CD8-positive, alpha-beta memory T cell (primary cell): ENCODE measurements at regions not wholly inside any gene's neighbourhood (a gene's known extent, or its start where the extent isn't known, plus 50 kb on each side); places are given as distances from the start of the nearest gene placed in this dataset.

Source experiments
- CTCF ChIA-PET: fragments of 350-600 bp; sonication (Branson Sonifier 250); formaldehyde crosslinking; loops from one replicate; lab custom pipeline; 2021; ENCODE audit warnings: antibody characterized with exemption; lab: Charles Lee
- POLR2A ChIA-PET: fragments of 350-600 bp; sonication (Branson Sonifier 250); formaldehyde crosslinking; loops from one replicate; lab custom pipeline; 2021; ENCODE audit warnings: antibody characterized with exemption; lab: Charles Lee
- DNase-seq, 5 donors: peaks; one replicate each; pipeline versions ENCODE4 v3.0.0 to v3.0.0-alpha.2; 2020 to 2022; ENCODE audit warnings: mixed read lengths in 1 of 5
- H3K27ac ChIP-seq: one replicate; pipeline ENCODE4 v1.7.0; 2013; ENCODE audit warnings: low read depth, mild to moderate bottlenecking, low read length, moderate library complexity
- H3K27me3 ChIP-seq: 2 replicates; pipeline ENCODE4 v1.7.0; 2013; ENCODE audit warnings: low read length, mild to moderate bottlenecking; ENCODE audit not compliant: insufficient read depth, poor library complexity, severe bottlenecking
- H3K36me3 ChIP-seq: 2 replicates; pipeline ENCODE4 v1.7.0; 2013; ENCODE audit warnings: mild to moderate bottlenecking, low read length, moderate library complexity; ENCODE audit not compliant: insufficient read depth
- H3K4me1 ChIP-seq: 2 replicates; pipeline ENCODE4 v1.7.0; 2013; ENCODE audit warnings: mild to moderate bottlenecking, low read length, moderate library complexity; ENCODE audit not compliant: insufficient read depth
- H3K4me3 ChIP-seq: 2 replicates; pipeline ENCODE4 v1.7.0; 2013; ENCODE audit warnings: mild to moderate bottlenecking, low read length
- H3K9me3 ChIP-seq: 2 replicates; pipeline ENCODE4 v1.7.0; 2013; ENCODE audit warnings: mild to moderate bottlenecking, low read length
- H3K27ac Mint-ChIP-seq, 8 donors: one replicate each; pipeline ENCODE4 v1.8.0; 2020 to 2021; ENCODE audit warnings: mixed read lengths in 8 of 8, mild to moderate bottlenecking in 6 of 8, inconsistent platforms in 3 of 8, moderate library complexity in 3 of 8
- H3K27me3 Mint-ChIP-seq, 2 donors: one replicate each; pipeline ENCODE4 v1.8.0; 2020 to 2021; ENCODE audit warnings: mixed read lengths in 2 of 2, mild to moderate bottlenecking in 1 of 2, moderate library complexity in 1 of 2
- H3K36me3 Mint-ChIP-seq, 3 donors: one replicate each; pipeline ENCODE4 v1.8.0; 2020 to 2021; ENCODE audit warnings: mixed read lengths in 3 of 3, inconsistent platforms in 1 of 3, mild to moderate bottlenecking in 1 of 3
- H3K4me1 Mint-ChIP-seq, 3 donors: one replicate each; pipeline ENCODE4 v1.8.0; 2020 to 2021; ENCODE audit warnings: mixed read lengths in 3 of 3, inconsistent platforms in 1 of 3, mild to moderate bottlenecking in 1 of 3
- H3K4me3 Mint-ChIP-seq, 7 donors: one replicate each; pipeline ENCODE4 v1.8.0; 2020 to 2021; ENCODE audit warnings: mixed read lengths in 7 of 7, mild to moderate bottlenecking in 6 of 7, moderate library complexity in 4 of 7, inconsistent platforms in 2 of 7
- H3K9me3 Mint-ChIP-seq, 5 donors: one replicate each; pipeline ENCODE4 v1.8.0; 2020 to 2022; ENCODE audit warnings: mixed read lengths in 5 of 5, mild to moderate bottlenecking in 3 of 5, moderate library complexity in 2 of 5, inconsistent platforms in 1 of 5

GRCh38 chr5:74103131-74104023 lies 477.4 kb downstream of the ARHGEF28 start:
- H3K27me3 Mint-ChIP-seq: peaks cover 0 to 25% of the 10 kb centered on the region in 2 donors
- ChIA-PET CTCF (no interaction called here), POLR2A (no interaction called here)
- peaks cover 0 to 10% (median 3%) of the 10 kb centered on the region in 5 donors for H3K9me3 Mint-ChIP-seq
- H3K9me3 ChIP-seq: no peaks in the 10 kb centered on the region
- DNase-seq: no peak
- no peak overlapping the region for H3K27ac Mint-ChIP-seq
- H3K36me3 Mint-ChIP-seq: no peaks in the 10 kb centered on the region
- no peaks in the 10 kb centered on the region for H3K4me1 ChIP-seq
- no peak overlapping the region for H3K4me3 Mint-ChIP-seq
- no peak overlapping the region for H3K4me3 ChIP-seq
- H3K27ac ChIP-seq: no peak overlapping the region
- no peaks in the 10 kb centered on the region for H3K36me3 ChIP-seq
- H3K27me3 ChIP-seq: no peaks in the 10 kb centered on the region
- no peaks in the 10 kb centered on the region for H3K4me1 Mint-ChIP-seq

DNA sequence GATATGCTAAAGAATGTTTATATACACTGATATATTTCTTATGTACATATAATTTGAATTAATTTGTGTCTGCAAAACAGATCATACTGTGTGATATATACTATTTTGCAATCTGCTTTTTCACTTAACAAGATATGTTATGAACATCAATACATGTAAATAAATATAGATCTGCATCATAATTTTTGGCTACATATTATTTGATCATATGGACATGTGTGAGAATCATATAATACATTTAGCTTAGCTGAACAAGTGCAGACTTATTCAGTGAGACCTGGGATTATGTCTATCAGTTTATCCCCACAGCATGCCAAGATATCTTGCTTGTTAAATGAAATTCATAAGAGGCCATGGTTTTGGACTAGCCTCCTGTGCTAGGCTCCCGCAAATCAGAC lies 474.3 kb downstream of the ARHGEF28 start:
- Histone ChIP-seq H3K9me3 (no peaks in the 10 kb centered on the region), H3K4me3 (no peak overlapping the region), H3K4me1 (no peaks in the 10 kb centered on the region), H3K27me3 (no peaks in the 10 kb centered on the region), H3K36me3 (no peaks in the 10 kb centered on the region), H3K27ac (no peak overlapping the region)
- Mint-ChIP-seq H3K9me3 (peaks cover 0 to 10% (median 3%) of the 10 kb centered on the region in 5 donors), H3K36me3 (no peaks in the 10 kb centered on the region), H3K27ac (no peak overlapping the region), H3K27me3 (peaks cover 0 to 6% of the 10 kb centered on the region in 2 donors), H3K4me3 (no peak overlapping the region), H3K4me1 (no peaks in the 10 kb centered on the region)
- DNase-seq: no peak
- CTCF ChIA-PET: interaction anchor here (1.4 kb wide), 1 partner anchor 9 kb away, joined by 4 read pairs; no protein-coding TSS in a partner anchor
- POLR2A ChIA-PET: no interaction called here

GRCh38 chr5:74099538-74100267 lies 473.7 kb downstream of the ARHGEF28 start:
- Mint-ChIP-seq H3K9me3 (peaks cover 0 to 10% (median 3%) of the 10 kb centered on the region in 5 donors), H3K4me1 (no peaks in the 10 kb centered on the region), H3K36me3 (no peaks in the 10 kb centered on the region), H3K4me3 (no peak overlapping the region), H3K27ac (no peak overlapping the region), H3K27me3 (peaks cover 0 to 6% of the 10 kb centered on the region in 2 donors)
- Histone ChIP-seq H3K36me3 (no peaks in the 10 kb centered on the region), H3K27me3 (no peaks in the 10 kb centered on the region), H3K9me3 (no peaks in the 10 kb centered on the region), H3K27ac (no peak overlapping the region), H3K4me3 (no peak overlapping the region), H3K4me1 (no peaks in the 10 kb centered on the region)
- CTCF ChIA-PET: interaction anchor here (1.4 kb wide), 1 partner anchor 8 kb away, joined by 4 read pairs; no protein-coding TSS in a partner anchor
- DNase-seq: no peak
- POLR2A ChIA-PET: no interaction called here

GRCh38 chr5:74098941-74099340 lies 472.9 kb downstream of the ARHGEF28 start:
- DNase-seq: no peak

DNA sequence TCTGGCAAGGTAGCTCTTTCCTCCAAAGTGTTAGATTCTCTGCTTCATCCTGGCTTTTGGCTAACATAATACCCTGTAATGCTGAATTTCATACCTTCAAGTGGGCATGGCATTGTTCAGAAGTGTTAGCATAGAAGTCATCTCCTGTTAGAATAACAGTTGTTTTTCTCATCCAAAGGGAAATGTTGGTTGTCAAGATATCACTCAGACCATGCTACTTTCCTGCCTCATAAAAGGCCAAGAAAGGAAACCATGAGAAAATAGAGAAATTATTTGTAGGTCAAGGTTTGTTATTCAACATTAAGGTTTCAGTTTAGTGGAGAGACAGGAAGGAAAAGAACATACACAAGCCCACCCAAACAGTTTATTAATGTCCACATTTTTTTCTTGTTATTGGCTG lies 472.5 kb downstream of the ARHGEF28 start:
- H3K4me1 Mint-ChIP-seq: no peaks in the 10 kb centered on the region
- no peaks in the 10 kb centered on the region for H3K36me3 ChIP-seq
- peaks cover 0 to 6% of the 10 kb centered on the region in 2 donors for H3K27me3 Mint-ChIP-seq
- no peak overlapping the region for H3K4me3 Mint-ChIP-seq
- peaks cover 0 to 10% (median 3%) of the 10 kb centered on the region in 5 donors for H3K9me3 Mint-ChIP-seq
- no peaks in the 10 kb centered on the region for H3K4me1 ChIP-seq
- no peak for DNase-seq
- no peak overlapping the region for H3K4me3 ChIP-seq
- no peaks in the 10 kb centered on the region for H3K27me3 ChIP-seq
- POLR2A ChIA-PET: no interaction called here
- no peak overlapping the region for H3K27ac Mint-ChIP-seq
- H3K27ac ChIP-seq: no peak overlapping the region
- no peaks in the 10 kb centered on the region for H3K36me3 Mint-ChIP-seq
- H3K9me3 ChIP-seq: no peaks in the 10 kb centered on the region
- CTCF ChIA-PET: no interaction called here

More at GRCh38 chr5:74098941-74099340, 472.9 kb downstream of the ARHGEF28 start:
- POLR2A ChIA-PET: no interaction called here
- no peaks in the 10 kb centered on the region for H3K4me1 ChIP-seq
- Mint-ChIP-seq H3K36me3 (no peaks in the 10 kb centered on the region), H3K27ac (no peak overlapping the region), H3K4me3 (no peak overlapping the region), H3K27me3 (peaks cover 0 to 6% of the 10 kb centered on the region in 2 donors), H3K9me3 (peaks cover 0 to 10% (median 3%) of the 10 kb centered on the region in 5 donors), H3K4me1 (no peaks in the 10 kb centered on the region)
- no peak overlapping the region for H3K27ac ChIP-seq
- CTCF ChIA-PET: no interaction called here
- H3K36me3 ChIP-seq: no peaks in the 10 kb centered on the region
- no peak overlapping the region for H3K4me3 ChIP-seq
- H3K27me3 ChIP-seq: no peaks in the 10 kb centered on the region
- H3K9me3 ChIP-seq: no peaks in the 10 kb centered on the region

- Mint-ChIP-seq H3K4me1 (no peaks in the 10 kb centered on the region), H3K9me3 (peaks cover 0 to 10% (median 2%) of the 10 kb centered on the region in 5 donors), H3K27me3 (peaks cover 2 to 8% of the 10 kb centered on the region in 2 donors), H3K4me3 (no peak overlapping the region), H3K27ac (no peak overlapping the region), H3K36me3 (no peaks in the 10 kb centered on the region)
- no peak for DNase-seq
- Histone ChIP-seq H3K27ac (no peak overlapping the region), H3K27me3 (no peaks in the 10 kb centered on the region), H3K4me3 (no peak overlapping the region), H3K4me1 (no peaks in the 10 kb centered on the region), H3K9me3 (no peaks in the 10 kb centered on the region), H3K36me3 (no peaks in the 10 kb centered on the region)
- POLR2A ChIA-PET: no interaction called here
- CTCF ChIA-PET: no interaction called here
Observed at GRCh38 chr5:74096325-74096724, 470.3 kb downstream of the ARHGEF28 start.

GRCh38 chr5:74095871-74096270 lies 469.9 kb downstream of the ARHGEF28 start:
- no peak overlapping the region for H3K4me3 ChIP-seq
- no peaks in the 10 kb centered on the region for H3K27me3 ChIP-seq
- DNase-seq: no peak
- no peaks in the 10 kb centered on the region for H3K4me1 ChIP-seq
- Mint-ChIP-seq H3K9me3 (peaks cover 0 to 10% (median 2%) of the 10 kb centered on the region in 5 donors), H3K4me3 (no peak overlapping the region), H3K27me3 (peaks cover 2 to 4% of the 10 kb centered on the region in 2 donors), H3K36me3 (no peaks in the 10 kb centered on the region), H3K4me1 (no peaks in the 10 kb centered on the region), H3K27ac (no peak overlapping the region)
- no peak overlapping the region for H3K27ac ChIP-seq
- POLR2A ChIA-PET: no interaction called here
- no peaks in the 10 kb centered on the region for H3K9me3 ChIP-seq
- CTCF ChIA-PET: interaction anchor here (0.7 kb wide), 1 partner anchor 22 kb away, joined by 3 read pairs; no protein-coding TSS in a partner anchor
- no peaks in the 10 kb centered on the region for H3K36me3 ChIP-seq

- POLR2A ChIA-PET: no interaction called here
- Mint-ChIP-seq H3K27ac (no peak overlapping the region), H3K4me1 (no peaks in the 10 kb centered on the region)
Observed at GRCh38 chr5:74094782-74095108, 468.7 kb downstream of the ARHGEF28 start.

More at GRCh38 chr5:74094782-74095108, 468.7 kb downstream of the ARHGEF28 start:
- Mint-ChIP-seq H3K9me3 (peaks cover 0 to 6% (median 2%) of the 10 kb centered on the region in 5 donors), H3K27me3 (peaks cover 2 to 7% of the 10 kb centered on the region in 2 donors), H3K36me3 (no peaks in the 10 kb centered on the region), H3K4me3 (no peak overlapping the region)
- CTCF ChIA-PET: no interaction called here
- DNase-seq: no peak
- H3K4me1 ChIP-seq: no peaks in the 10 kb centered on the region
- no peaks in the 10 kb centered on the region for H3K36me3 ChIP-seq
- no peaks in the 10 kb centered on the region for H3K9me3 ChIP-seq
- H3K27ac ChIP-seq: no peak overlapping the region
- H3K4me3 ChIP-seq: no peak overlapping the region
- no peaks in the 10 kb centered on the region for H3K27me3 ChIP-seq
